Activated gamma-delta T cell treated with anti-CD3 and anti-CD28 coated beads, Interleukin-2, amount 50 U/mL, for 16 hours (primary cell): ENCODE measurements at regions not wholly inside any gene's neighbourhood (a gene's known extent, or its start where the extent isn't known, plus 50 kb on each side); places are given as distances from the start of the nearest gene placed in this dataset.
"Not testable (repeated sequence)": the region's sequence is repeated elsewhere in the genome, so short reads cannot be mapped to it uniquely, and the experiment has no call there.

Experiments
- DNase-seq: peaks from one replicate; pipeline ENCODE4 v3.0.0-alpha.2; 2020; ENCODE audit warnings: low read depth

DNA sequence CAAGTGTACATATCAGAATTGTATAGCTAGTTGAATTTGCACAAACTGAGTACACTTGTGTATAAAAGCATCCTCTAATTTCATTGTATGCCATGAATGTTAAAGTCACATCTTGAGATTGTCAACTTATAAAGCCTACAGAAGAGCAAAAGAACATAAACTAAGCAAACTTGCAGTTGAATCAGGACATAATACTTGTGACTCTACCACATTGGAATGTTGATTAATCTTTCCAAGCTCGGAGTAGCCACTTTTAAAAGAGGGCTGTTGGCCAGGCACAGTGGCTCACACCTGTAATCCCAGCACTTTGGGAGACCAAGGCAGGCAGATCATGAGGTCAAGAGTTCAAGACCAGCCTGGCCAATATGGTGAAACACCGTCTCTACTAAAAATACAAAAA lies 1220.8 kb upstream of the B3GALT2 start:
- not testable (repeated sequence) for DNase-seq

GRCh38 chr1:194394676-194395075 lies 1208.3 kb upstream of the B3GALT2 start:
- no peak for DNase-seq

DNA sequence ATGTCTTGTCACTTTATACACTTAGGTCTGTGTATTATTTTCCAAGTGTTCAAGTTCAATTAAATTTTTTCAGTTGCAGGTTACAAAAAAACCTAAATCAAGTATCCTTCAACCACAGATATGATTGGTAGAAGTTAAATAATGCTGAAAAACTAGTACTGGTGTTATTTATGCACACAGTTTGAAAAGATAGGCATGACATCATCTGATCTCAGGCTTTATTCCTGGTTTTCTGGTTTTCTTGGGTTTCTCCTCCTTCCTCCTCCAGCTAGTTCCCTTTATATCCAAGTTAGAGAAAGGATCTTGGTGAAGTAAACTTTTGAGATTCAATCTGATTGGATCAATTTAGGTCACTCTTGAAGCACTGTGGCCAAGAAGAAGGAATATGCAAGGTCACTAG lies 1201.1 kb upstream of the B3GALT2 start:
- no peak for DNase-seq

- DNase-seq, result no peak
Measured at GRCh38 chr1:194378517-194378916, 1192.1 kb upstream of the B3GALT2 start.

GRCh38 chr1:194374649-194375048 lies 1188.2 kb upstream of the B3GALT2 start:
- no peak for DNase-seq

DNA sequence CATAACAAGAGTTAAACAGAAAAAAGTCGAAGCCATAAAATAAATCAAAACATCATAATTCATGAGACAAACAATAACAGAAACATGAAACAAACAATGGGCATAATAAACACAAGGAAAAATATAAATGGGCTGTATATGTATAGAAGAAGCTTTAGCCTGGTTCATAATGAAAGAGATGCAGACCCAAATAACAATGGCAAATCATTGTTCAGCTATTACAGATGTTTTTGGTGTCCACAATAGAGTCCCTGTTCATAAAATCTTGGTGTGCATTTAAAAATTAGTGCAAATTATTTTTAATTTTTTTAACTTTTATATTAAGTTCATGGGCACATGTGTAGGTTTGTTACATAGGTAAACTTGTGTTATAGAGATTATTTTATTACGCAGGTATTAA lies 1185.9 kb upstream of the B3GALT2 start:
- DNase-seq, result no peak

GRCh38 chr1:194369622-194370021 lies 1183.2 kb upstream of the B3GALT2 start:
- no peak for DNase-seq

DNA sequence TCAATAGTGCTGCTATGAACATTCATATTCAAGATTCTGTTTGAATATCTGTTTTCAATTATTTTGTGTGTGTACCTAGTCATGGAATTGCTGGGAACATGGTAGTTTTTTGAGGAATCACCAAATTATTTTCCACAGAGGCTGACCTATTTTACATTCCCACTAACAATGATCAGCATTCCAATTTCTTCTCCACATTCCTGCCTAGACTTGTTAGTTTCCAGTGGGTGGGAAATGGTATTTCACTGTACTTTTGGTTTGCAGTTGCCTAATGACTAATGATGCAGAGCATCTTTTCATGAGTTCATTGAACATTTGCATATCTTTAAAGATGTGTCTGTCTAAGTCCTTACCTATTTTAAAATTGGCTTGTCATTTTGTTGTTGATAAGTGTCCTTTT lies 1182.6 kb upstream of the B3GALT2 start:
- DNase-seq, result no peak

- no peak for DNase-seq
Measured at GRCh38 chr1:194367121-194367520, 1180.7 kb upstream of the B3GALT2 start.

GRCh38 chr1:194366705-194367104 lies 1180.3 kb upstream of the B3GALT2 start:
- no peak for DNase-seq

- DNase-seq, result no peak
Measured at GRCh38 chr1:194362327-194362726, 1175.9 kb upstream of the B3GALT2 start.

DNA sequence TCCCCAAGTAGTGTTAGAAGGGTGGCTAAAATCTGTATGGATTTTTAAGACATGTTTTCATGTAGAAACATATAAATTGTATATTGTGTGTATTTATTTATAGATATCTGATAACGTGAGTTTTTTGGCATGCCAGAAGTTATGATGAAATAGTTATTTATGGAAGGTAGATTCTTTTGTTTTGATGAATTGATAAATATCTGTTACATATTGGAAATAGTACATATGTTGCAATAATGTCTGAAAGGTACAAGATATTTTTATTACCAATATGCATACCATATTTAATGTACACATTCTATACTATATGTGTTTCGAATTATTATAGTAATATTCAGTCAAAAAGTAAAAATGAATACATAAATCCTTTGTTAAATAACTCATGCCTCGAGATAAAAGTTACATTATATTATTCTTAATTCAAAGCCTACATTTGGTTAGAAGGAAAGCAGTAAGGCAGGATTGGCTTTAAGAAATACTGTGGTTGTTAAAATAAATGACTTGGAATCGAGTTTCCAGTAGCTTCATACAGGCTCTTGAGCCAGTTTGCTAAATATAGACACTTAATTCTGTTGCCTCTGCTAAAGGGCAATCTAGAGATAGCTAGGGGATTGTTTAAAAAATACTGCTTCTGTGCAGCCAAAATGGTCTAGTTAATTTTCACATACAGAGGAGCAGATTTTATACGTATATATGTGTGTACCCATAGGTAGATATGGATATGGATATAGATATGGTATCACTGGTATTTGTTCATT lies 1175.1 kb upstream of the B3GALT2 start:
- DNase-seq, result no peak

DNA sequence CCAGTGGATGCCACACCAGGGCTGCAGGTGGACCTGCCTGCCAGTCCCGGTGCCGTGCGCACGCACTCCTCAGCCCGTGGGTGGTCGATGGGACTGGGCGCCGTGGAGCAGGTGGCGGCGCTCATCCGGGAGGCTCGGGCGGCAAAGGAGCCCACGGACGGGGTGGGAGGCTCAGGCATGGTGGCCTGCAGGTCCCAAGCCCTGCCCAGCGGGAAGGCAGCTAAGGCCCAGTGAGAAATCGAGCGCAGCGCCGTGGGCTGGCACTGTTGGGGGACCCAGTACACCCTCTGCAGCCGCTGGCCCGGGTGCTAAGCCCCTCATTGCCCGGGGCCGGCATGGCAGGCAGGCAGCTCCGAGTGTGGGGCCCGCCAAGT lies 1171.8 kb upstream of the B3GALT2 start:
- no peak for DNase-seq

GRCh38 chr1:194357573-194358207 lies 1171.3 kb upstream of the B3GALT2 start:
- DNase-seq, result not testable (repeated sequence)

- no peak for DNase-seq
Measured at GRCh38 chr1:194355488-194356106, 1169.2 kb upstream of the B3GALT2 start.

DNA sequence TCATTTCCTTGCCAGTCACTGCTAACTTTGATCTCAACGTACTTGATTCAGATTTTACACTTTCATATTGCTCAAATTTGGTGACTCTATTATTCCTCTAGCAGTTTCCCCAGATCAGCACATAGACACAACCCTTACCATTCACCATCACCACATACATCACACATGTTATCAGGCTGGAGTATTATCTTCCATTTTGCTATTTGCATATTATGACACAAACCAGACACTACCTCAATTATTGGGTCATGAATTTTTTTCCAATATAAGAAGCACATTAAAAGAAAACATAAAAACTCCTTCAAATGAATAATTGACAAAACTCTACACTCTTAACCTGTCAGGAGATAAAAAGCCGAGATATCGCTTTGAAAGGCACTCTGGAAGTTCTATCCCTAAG lies 1166.7 kb upstream of the B3GALT2 start:
- no peak for DNase-seq

DNA sequence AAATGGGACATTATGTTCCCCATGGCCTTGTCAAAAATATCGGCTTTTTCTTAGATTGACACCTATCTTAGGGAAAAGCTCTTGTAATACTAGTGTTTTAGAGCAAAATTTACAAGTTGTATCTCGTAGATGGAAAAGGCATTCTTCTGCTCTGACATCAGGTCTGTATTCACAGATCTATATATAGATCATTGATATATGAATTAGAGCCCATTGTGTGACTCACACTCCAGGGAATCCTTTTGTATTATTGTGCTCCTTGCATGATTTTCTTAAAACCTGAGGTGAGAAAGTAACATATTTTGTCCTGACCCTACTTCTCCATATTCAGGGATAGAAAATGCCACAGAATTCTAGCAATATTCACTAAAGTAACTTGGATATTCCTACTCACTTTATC lies 1160.8 kb upstream of the B3GALT2 start:
- no peak for DNase-seq

DNA sequence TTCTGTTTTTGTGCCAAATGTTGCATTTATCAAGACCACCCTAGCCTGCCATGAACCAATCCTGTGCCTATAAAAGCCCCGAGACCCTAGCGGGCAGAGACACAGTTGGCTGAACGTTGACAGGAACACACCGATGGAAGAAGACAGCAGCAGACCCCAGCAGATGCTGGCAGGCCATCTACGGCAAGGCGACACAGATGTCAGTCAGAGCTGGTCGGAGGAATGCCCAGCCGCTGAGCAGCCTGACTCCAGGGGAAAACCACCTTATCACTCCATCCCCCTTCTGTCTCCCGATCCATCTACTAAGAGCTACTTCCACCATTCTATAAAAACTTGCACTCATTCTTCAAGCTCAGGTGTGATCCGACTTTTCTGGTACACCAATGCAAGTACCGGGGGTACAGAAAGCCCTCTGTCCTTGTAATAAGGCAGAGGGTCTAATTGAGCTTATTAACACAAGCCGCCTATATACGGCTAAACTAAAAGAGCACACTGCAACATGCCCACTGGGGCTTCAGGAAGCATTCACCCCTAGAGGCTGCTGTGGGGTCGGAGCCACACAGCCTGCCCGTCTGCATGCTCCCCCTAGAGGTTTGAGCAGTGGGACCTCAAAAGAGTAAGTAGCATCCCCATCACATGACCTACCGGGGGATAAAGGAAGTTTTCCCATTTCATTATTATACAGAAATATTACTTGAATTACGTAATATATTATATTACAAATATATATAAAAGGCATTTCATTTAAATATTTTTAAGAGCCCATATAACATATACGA lies 1156.3 kb upstream of the B3GALT2 start:
- no peak for DNase-seq

DNA sequence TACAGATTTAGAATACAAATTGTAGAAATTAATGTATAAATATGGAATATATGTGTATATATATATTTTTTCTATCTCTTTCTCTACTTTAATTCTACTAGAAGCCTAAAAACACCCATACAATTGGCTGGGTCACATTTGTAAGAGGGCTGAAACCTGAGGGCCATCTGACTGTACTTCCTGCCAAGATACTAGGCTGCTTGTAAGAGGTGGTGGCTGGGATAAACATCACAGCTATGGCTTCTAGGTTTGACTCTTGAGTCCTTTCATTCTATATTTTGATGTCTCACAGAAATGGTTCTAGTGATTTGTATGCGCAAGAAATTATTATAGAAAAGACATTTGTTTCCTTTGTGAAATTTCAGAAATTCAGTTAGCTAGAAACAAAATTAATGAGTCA lies 1155.2 kb upstream of the B3GALT2 start:
- no peak for DNase-seq

DNA sequence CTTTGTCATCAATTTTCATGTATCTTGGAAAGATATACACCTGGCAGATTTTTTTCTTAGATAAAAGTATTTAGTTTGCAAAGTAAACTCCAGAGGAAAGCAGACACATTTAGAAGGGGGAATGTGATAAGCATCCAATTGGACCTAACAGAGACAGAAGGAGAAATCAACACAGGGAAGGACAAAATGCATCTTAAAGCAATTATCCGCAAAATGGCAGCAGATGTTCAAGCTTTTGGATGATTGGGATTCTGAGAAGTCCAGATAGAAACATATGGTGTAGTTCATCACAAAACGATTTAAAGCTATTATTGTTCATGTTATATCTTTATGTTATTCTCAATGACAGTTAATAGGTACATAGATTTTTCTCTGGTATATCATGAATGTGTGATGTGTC lies 1153.1 kb upstream of the B3GALT2 start:
- DNase-seq, result no peak

DNA sequence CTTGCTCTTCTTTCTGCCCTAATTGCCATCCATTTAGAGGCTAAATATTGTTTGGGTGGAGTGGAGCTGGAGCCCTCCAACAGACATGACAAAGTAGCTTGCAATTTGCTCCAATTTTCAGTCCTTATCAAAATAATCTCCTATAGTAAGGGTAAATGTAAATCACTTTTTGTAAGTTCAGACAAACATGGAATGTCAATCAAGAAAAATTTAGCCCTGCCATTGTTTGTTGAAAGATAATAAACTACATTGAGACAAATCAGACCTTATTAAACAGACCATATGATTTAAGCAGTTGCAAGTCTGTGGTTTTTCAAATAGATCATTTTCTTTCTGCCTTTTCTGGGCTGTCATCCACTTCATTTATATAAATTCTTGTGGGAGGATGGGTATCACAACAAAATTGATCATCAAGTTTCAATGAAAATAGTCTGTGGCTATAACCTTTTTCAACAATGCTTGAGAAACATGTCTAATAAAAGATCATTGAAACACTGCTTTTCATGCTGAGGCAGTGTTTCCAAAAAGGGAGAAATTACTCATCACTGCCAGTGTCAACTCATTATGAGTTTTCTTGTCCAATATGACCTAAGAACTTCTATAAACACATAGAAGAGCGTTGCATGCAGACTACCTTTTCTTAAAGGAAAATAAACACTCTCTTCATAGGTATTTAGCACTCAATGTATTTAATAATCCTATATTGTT lies 1152.0 kb upstream of the B3GALT2 start:
- no peak for DNase-seq

- no peak for DNase-seq
Measured at GRCh38 chr1:194333240-194333639, 1146.8 kb upstream of the B3GALT2 start.
